HepG2 (cell line): ENCODE measurements at regions not wholly inside any gene's neighbourhood (a gene's known extent, or its start where the extent isn't known, plus 50 kb on each side); places are given as distances from the start of the nearest gene placed in this dataset.

Source experiments
- ZNF530 ChIP-seq: sonication (generic); formaldehyde crosslinking; IDR thresholded peaks from 2 replicates; pipeline ENCODE4 v1.5.0; 2020; ENCODE audit warnings: low read depth, mild to moderate bottlenecking, missing genetic modification reagents
- TF ChIP-seq, protein P1 (sequence below): sonication (generic); formaldehyde crosslinking; IDR thresholded peaks from 2 replicates; pipeline ENCODE4 v1.4.0; 2020; ENCODE audit warnings: mild to moderate bottlenecking, missing genetic modification reagents

DNA sequence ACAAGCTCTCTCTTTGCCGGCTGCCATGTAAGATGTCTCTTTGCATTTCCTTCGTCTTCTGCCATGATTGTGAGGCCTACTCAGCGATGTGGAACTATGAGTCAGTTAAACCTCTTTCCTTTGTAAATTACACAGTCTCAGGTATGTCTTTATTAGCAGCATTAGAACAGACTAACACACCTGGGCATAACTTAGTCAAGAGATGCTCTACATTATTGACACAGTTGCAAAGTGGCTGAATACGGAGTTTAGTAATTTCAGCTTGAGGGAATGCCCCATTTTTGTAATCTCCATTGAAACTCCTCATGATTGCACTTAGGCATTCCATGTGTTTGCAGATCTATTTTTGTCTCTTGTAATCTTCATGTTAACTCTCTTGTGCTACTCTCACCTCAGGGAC, 299.5 kb upstream of the HAND2 start:
- TF ChIP-seq, protein P1, sequence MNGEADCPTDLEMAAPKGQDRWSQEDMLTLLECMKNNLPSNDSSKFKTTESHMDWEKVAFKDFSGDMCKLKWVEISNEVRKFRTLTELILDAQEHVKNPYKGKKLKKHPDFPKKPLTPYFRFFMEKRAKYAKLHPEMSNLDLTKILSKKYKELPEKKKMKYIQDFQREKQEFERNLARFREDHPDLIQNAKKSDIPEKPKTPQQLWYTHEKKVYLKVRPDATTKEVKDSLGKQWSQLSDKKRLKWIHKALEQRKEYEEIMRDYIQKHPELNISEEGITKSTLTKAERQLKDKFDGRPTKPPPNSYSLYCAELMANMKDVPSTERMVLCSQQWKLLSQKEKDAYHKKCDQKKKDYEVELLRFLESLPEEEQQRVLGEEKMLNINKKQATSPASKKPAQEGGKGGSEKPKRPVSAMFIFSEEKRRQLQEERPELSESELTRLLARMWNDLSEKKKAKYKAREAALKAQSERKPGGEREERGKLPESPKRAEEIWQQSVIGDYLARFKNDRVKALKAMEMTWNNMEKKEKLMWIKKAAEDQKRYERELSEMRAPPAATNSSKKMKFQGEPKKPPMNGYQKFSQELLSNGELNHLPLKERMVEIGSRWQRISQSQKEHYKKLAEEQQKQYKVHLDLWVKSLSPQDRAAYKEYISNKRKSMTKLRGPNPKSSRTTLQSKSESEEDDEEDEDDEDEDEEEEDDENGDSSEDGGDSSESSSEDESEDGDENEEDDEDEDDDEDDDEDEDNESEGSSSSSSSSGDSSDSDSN (CRISPR knock-in tag), result no peak
- TF ChIP-seq ZNF530 (CRISPR knock-in tag), result no peak
